ENCODE measurements at regions not wholly inside any gene's neighbourhood (a gene's known extent, or its start where the extent isn't known, plus 50 kb on each side); places are given as distances from the start of the nearest gene placed in this dataset.
"Not testable (repeated sequence)": the region's sequence is repeated elsewhere in the genome, so short reads cannot be mapped to it uniquely, and the experiment has no call there.

DNA sequence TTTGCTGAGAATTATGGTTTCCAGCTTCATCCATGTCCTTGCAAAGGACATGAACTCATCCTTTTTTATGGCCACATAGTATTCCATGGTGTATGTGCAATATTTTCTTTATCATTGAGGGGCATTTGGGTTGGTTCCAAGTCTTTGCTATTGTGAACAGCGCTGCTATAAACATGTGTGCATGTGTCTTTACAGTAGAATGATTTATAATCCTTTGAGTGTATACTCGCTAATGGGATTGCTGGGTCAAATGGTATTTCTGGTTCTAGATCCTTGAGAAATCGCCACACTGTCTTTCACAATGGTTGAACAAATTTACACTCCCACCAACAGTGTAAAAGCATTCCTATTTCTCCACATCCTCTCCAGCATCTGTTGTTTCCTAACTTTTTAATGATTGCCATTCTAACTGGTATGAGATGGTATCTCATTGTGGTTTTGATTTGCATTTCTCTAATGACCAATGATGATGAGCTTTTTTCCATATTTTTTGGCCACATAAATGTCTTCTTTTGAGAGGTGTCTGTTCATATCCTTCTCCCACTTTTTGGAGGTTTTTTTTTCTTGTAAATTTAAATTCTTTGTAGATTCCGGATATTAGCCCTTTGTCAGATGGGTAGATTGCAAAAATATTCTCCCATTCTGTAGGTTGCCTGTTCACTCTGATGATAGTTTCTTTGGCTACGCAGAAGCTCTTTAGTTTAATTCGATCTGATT, 180.1 kb downstream of the PLPPR4 start:
- H3K4me3 ChIP-seq (ENCODE audit: low read depth in 1 of 2, low read length in 2 of 2); H3K36me3 ChIP-seq (ENCODE audit: control insufficient read depth in 1 of 2, insufficient read depth in 2 of 2, low read length in 2 of 2); H3K27ac ChIP-seq (ENCODE audit: low read length); H3K27me3 ChIP-seq (ENCODE audit: low read depth, low read length); H3K4me1 ChIP-seq (ENCODE audit: control insufficient read depth in 1 of 2, insufficient read depth in 2 of 2, low read length in 2 of 2); H3K9me3 ChIP-seq (ENCODE audit: control insufficient read depth in 1 of 2, low read length in 2 of 2): not testable (repeated sequence)

DNA sequence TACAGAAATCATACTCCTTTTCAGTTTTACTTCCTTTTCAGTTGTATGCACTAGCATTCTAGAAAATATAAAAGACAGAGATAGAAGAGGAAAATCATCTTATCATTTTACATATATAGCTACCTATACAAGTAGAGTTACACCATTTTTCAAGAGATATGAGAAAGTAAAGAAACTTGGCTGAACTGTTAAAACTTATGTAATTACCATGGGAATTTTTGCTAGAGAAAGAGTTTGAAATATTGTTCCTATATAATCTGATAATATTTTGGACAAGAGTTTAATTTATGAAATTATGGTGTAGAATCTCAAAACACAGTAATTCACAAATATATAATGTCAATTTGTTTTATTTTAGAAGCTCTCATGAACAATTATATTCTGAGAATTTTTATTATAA, 180.8 kb downstream of the PLPPR4 start:
- H3K27ac ChIP-seq (ENCODE audit: low read length) = no peak overlapping the region
- H3K9me3 ChIP-seq (ENCODE audit: control insufficient read depth in 1 of 2, low read length in 2 of 2) = no peaks in the 10 kb centered on the region
- no peaks in the 10 kb centered on the region for H3K36me3 ChIP-seq (ENCODE audit: control insufficient read depth in 1 of 2, insufficient read depth in 2 of 2, low read length in 2 of 2)
- H3K27me3 ChIP-seq (ENCODE audit: low read depth, low read length) = no peaks in the 10 kb centered on the region
- H3K4me3 ChIP-seq (ENCODE audit: low read depth in 1 of 2, low read length in 2 of 2) = no peak overlapping the region
- H3K4me1 ChIP-seq (ENCODE audit: control insufficient read depth in 1 of 2, insufficient read depth in 2 of 2, low read length in 2 of 2) = no peaks in the 10 kb centered on the region

DNA sequence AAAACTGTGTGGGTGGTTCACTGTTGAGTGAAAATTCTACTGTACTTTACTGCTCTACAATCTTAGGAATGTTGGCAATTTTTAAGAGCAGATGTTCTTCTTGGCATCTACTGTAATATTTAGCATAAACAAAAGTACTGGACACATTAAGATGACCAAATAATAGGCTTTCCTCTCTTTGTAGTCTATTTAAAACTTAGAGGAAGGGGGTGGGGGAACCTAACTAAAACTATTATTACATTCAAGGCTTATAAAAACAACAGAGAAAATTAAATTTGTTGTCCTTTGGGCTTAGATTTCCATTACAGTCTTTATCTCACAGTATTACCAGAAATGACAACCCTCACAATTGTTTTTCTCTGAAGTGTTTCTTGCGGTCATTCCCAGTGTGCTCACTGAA, 181.2 kb downstream of the PLPPR4 start:
- no peaks in the 10 kb centered on the region for H3K4me1 ChIP-seq (ENCODE audit: control insufficient read depth in 1 of 2, insufficient read depth in 2 of 2, low read length in 2 of 2)
- no peaks in the 10 kb centered on the region for H3K36me3 ChIP-seq (ENCODE audit: control insufficient read depth in 1 of 2, insufficient read depth in 2 of 2, low read length in 2 of 2)
- no peak overlapping the region for H3K4me3 ChIP-seq (ENCODE audit: low read depth in 1 of 2, low read length in 2 of 2)
- no peaks in the 10 kb centered on the region for H3K9me3 ChIP-seq (ENCODE audit: control insufficient read depth in 1 of 2, low read length in 2 of 2)
- no peaks in the 10 kb centered on the region for H3K27me3 ChIP-seq (ENCODE audit: low read depth, low read length)
- no peak overlapping the region for H3K27ac ChIP-seq (ENCODE audit: low read length)

DNA sequence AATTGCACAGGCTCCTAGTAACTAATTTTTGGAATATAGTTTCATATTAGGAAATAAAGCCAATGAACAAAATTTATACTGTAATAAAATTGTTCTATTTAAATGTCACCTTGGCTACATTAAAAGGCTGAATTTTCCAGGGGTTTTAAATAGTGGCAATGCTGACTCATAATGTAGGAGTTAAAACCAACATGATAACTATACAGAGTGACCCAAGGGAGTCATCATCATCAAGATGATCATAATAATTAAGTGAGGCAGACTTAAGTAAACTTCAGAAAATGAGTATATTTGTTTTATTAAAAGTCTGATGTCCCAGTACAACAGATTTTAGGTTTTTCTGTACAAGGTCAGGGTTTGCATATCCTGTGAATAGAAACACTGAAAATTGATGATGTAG, 183.4 kb downstream of the PLPPR4 start:
- no peak overlapping the region for H3K27ac ChIP-seq (ENCODE audit: low read length)

DNA sequence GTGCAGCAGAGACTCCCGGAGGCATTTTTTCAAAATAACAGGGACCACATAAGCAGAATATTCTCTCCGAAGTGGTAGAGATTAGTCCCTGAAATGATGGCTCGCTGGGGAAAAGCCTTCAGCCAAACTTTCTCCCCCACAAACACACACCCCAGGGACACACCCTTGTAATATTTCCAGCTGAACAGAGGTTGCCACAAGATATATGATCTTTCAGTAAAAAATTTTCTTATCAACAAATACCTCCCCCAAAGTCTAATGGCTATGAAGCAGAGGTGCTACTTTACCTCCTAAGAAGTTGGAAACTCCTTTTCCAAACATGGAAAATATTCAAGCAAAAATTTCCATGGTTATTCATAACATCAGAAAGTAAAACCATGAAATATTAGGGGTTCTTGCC, 190.2 kb upstream of the PALMD start:
- Histone ChIP-seq H3K4me1 (ENCODE audit: control insufficient read depth in 1 of 2, insufficient read depth in 2 of 2, low read length in 2 of 2) (no peaks in the 10 kb centered on the region), H3K27ac (ENCODE audit: low read length) (no peak overlapping the region), H3K27me3 (ENCODE audit: low read depth, low read length) (no peaks in the 10 kb centered on the region), H3K4me3 (ENCODE audit: low read depth in 1 of 2, low read length in 2 of 2) (no peak overlapping the region), H3K9me3 (ENCODE audit: control insufficient read depth in 1 of 2, low read length in 2 of 2) (no peaks in the 10 kb centered on the region), H3K36me3 (ENCODE audit: control insufficient read depth in 1 of 2, insufficient read depth in 2 of 2, low read length in 2 of 2) (no peaks in the 10 kb centered on the region)

More for the DNA sequence above, 183.4 kb downstream of the PLPPR4 start:
- no peak overlapping the region for H3K4me3 ChIP-seq (ENCODE audit: low read depth in 1 of 2, low read length in 2 of 2)
- no peaks in the 10 kb centered on the region for H3K9me3 ChIP-seq (ENCODE audit: control insufficient read depth in 1 of 2, low read length in 2 of 2)
- no peaks in the 10 kb centered on the region for H3K4me1 ChIP-seq (ENCODE audit: control insufficient read depth in 1 of 2, insufficient read depth in 2 of 2, low read length in 2 of 2)
- no peaks in the 10 kb centered on the region for H3K36me3 ChIP-seq (ENCODE audit: control insufficient read depth in 1 of 2, insufficient read depth in 2 of 2, low read length in 2 of 2)
- H3K27me3 ChIP-seq (ENCODE audit: low read depth, low read length) = no peaks in the 10 kb centered on the region

DNA sequence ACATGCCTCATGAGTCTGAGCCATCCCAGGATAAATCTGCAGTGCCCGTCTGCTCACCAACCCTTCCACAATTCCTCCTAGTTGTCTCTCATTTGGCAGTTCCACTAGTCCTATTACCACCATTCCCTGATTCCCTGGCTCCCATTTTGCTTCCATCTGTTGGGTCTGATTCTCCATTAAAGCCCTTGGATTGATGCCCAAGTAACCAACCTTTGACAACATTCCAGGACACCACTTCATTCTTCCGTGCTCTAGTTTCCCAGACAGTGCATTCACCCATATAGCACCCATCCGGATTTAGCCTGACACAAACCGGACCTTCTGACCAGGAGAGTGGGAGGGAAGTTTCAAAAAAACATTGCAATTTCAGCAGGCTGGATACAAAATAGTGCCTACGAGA, 189.4 kb upstream of the PALMD start:
- H3K27ac ChIP-seq (ENCODE audit: low read length) = no peak overlapping the region

DNA sequence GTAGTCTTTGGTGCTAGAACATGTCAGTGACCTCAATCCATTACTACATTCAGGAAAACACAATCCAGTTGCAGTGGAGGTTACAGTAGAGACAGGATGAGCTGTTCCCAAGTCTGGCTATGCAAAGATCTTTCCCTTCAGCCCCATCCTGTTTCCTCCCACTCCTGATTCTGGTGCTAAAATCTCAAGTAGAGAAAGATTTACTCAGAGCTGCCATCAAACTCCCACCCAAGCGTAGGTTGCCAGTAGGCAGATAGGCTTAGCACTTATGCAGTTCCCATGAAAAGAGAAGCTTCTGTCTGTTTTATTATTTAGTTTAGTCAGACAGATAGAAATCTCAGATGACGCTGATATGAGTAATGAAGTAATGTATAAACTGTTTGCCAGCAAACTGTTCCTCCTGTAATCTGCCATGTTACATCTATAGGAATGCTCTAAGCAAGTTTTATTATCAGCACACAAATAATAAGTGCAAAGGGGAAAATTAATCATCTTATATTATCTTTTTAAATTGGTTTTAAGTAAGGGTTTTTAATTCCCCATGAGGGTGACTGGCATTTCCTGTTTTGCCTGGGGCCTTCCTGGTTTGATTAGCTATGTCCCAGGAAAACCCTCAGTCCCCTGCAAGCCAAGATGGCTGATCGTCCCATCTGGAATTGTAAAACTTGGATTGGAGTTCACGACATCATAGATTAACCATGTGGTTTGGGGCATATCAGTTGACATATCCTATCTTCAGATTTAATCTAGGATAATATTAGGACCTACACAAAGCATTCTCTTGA, 188.3 kb upstream of the PALMD start:
- Histone ChIP-seq H3K4me3 (ENCODE audit: low read depth in 1 of 2, low read length in 2 of 2) (no peak overlapping the region), H3K4me1 (ENCODE audit: control insufficient read depth in 1 of 2, insufficient read depth in 2 of 2, low read length in 2 of 2) (no peaks in the 10 kb centered on the region), H3K27me3 (ENCODE audit: low read depth, low read length) (no peaks in the 10 kb centered on the region), H3K9me3 (ENCODE audit: control insufficient read depth in 1 of 2, low read length in 2 of 2) (no peaks in the 10 kb centered on the region), H3K36me3 (ENCODE audit: control insufficient read depth in 1 of 2, insufficient read depth in 2 of 2, low read length in 2 of 2) (no peaks in the 10 kb centered on the region), H3K27ac (ENCODE audit: low read length) (no peak overlapping the region)

More for the DNA sequence above, 189.4 kb upstream of the PALMD start:
- no peaks in the 10 kb centered on the region for H3K36me3 ChIP-seq (ENCODE audit: control insufficient read depth in 1 of 2, insufficient read depth in 2 of 2, low read length in 2 of 2)
- no peaks in the 10 kb centered on the region for H3K4me1 ChIP-seq (ENCODE audit: control insufficient read depth in 1 of 2, insufficient read depth in 2 of 2, low read length in 2 of 2)
- H3K27me3 ChIP-seq (ENCODE audit: low read depth, low read length) = no peaks in the 10 kb centered on the region
- no peaks in the 10 kb centered on the region for H3K9me3 ChIP-seq (ENCODE audit: control insufficient read depth in 1 of 2, low read length in 2 of 2)
- H3K4me3 ChIP-seq (ENCODE audit: low read depth in 1 of 2, low read length in 2 of 2) = no peak overlapping the region

DNA sequence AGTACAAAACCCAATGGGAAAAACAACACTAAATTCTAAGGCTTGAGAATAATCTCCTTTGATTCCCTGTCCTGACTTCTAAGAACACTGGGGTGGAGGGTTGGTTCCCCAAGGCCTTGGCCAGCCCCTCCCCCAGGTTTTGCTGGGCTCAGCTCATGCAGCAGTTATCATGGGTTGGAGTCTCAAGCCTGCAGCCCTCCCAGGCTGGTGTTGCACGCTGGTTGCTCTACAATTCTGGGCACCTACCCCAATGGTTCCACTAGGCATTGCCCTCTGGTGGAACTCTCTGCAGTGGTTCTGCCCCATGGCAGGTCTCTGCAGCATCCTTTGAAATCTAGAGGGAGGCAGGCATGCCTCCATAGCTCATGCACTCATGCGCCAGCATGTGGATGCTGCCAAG, 184.4 kb upstream of the PALMD start:
- H3K27ac ChIP-seq (ENCODE audit: low read length) = no peak overlapping the region
- no peak overlapping the region for H3K4me3 ChIP-seq (ENCODE audit: low read depth in 1 of 2, low read length in 2 of 2)
- H3K36me3 ChIP-seq (ENCODE audit: control insufficient read depth in 1 of 2, insufficient read depth in 2 of 2, low read length in 2 of 2) = no peaks in the 10 kb centered on the region
- no peaks in the 10 kb centered on the region for H3K9me3 ChIP-seq (ENCODE audit: control insufficient read depth in 1 of 2, low read length in 2 of 2)
- H3K4me1 ChIP-seq (ENCODE audit: control insufficient read depth in 1 of 2, insufficient read depth in 2 of 2, low read length in 2 of 2) = no peaks in the 10 kb centered on the region
- H3K27me3 ChIP-seq (ENCODE audit: low read depth, low read length) = no peaks in the 10 kb centered on the region

DNA sequence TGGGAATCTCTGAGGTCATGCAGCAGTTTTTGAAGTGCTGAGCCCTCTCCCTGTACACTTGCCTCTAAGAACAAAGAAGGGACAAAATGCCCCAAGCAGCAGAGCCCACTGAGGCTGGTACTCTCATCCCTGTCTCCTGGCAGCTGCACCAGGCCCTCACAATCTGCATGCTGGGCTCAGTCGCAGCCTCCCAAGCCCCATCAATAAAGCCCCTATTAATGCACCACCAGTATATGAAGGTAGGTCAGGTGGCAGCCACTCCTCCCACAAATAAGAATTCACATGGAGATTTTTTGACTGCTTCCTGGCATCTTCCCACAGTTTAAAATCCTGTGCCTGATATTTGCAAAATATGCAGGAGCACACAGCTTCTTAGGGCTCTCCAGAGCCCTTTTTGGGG, 181.2 kb upstream of the PALMD start:
- H3K4me1 ChIP-seq (ENCODE audit: control insufficient read depth in 1 of 2, insufficient read depth in 2 of 2, low read length in 2 of 2) = no peaks in the 10 kb centered on the region
- H3K27ac ChIP-seq (ENCODE audit: low read length) = no peak overlapping the region
- no peak overlapping the region for H3K4me3 ChIP-seq (ENCODE audit: low read depth in 1 of 2, low read length in 2 of 2)
- H3K9me3 ChIP-seq (ENCODE audit: control insufficient read depth in 1 of 2, low read length in 2 of 2) = no peaks in the 10 kb centered on the region
- no peaks in the 10 kb centered on the region for H3K36me3 ChIP-seq (ENCODE audit: control insufficient read depth in 1 of 2, insufficient read depth in 2 of 2, low read length in 2 of 2)
- H3K27me3 ChIP-seq (ENCODE audit: low read depth, low read length) = no peaks in the 10 kb centered on the region

DNA sequence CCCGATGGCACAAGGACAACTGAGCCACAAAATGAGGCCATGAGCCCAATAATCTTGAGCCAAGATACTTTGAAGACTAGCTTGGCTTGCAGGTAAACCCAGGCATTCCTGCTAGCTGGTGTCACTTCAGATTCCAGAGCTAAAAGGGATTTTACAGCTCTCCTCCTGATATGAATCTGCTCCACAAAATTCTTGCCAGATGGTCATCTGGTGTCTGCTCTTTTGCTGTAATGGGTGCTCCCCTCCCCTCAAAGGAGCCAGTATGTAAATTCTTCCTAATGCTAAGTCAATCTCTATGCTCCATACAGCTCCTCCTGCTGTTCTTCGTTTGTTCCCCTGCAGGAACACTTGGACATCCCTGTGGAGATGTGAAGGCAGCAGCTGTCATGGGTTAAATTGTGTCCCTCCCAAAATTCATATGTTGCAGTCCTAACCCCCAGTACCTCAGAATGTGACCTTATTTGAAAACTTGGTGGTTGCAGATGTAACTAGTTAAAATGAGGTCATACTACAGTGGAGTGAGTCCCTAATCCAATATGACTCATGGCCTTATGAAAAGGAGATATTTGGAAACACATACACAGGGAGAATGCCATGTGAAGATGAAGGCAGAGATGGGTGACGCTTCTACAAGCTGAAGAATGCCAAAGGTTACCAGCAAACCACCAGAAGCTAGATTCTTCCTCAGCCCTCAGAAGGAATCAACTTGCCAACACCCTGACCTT, 180.6 kb upstream of the PALMD start:
- Histone ChIP-seq H3K27ac (ENCODE audit: low read length) (no peak overlapping the region), H3K9me3 (ENCODE audit: control insufficient read depth in 1 of 2, low read length in 2 of 2) (no peaks in the 10 kb centered on the region), H3K27me3 (ENCODE audit: low read depth, low read length) (no peaks in the 10 kb centered on the region), H3K4me3 (ENCODE audit: low read depth in 1 of 2, low read length in 2 of 2) (no peak overlapping the region), H3K36me3 (ENCODE audit: control insufficient read depth in 1 of 2, insufficient read depth in 2 of 2, low read length in 2 of 2) (no peaks in the 10 kb centered on the region), H3K4me1 (ENCODE audit: control insufficient read depth in 1 of 2, insufficient read depth in 2 of 2, low read length in 2 of 2) (no peaks in the 10 kb centered on the region)

DNA sequence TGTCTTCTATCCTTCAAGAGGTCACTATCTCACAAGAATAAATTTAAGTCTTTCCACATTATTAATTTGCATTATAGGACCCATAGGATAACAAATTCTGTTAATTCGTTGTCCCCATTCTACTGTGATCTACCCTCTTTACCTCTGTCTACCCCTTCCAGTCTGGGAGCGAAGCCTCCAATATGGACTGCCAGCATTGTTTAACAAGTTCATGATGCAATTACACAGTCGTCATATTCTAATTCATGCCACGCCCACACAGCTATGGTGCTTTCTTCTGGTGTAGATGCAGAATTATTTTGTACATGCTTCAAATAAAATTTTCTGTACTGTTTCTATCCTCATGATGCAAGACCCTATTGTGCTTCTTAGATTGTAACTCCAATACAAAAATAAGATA, 178.3 kb upstream of the PALMD start:
- Histone ChIP-seq H3K4me1 (ENCODE audit: control insufficient read depth in 1 of 2, insufficient read depth in 2 of 2, low read length in 2 of 2) (no peaks in the 10 kb centered on the region), H3K27ac (ENCODE audit: low read length) (no peak overlapping the region), H3K4me3 (ENCODE audit: low read depth in 1 of 2, low read length in 2 of 2) (no peak overlapping the region), H3K36me3 (ENCODE audit: control insufficient read depth in 1 of 2, insufficient read depth in 2 of 2, low read length in 2 of 2) (no peaks in the 10 kb centered on the region), H3K27me3 (ENCODE audit: low read depth, low read length) (no peaks in the 10 kb centered on the region), H3K9me3 (ENCODE audit: control insufficient read depth in 1 of 2, low read length in 2 of 2) (no peaks in the 10 kb centered on the region)

All from muscle layer of duodenum (tissue), 2 donors.